DND-41 (cell line): ENCODE measurements at regions not wholly inside any gene's neighbourhood (a gene's known extent, or its start where the extent isn't known, plus 50 kb on each side); places are given as distances from the start of the nearest gene placed in this dataset.

Experiments used
- ATAC-seq: fragments of 200-7000 bp; cut with Tn5 transposase; 3 replicates; pipeline ENCODE4 v1.9.1; 2021; ENCODE audit warnings: low read depth; ENCODE audit not compliant: insufficient read depth
- DNase-seq: peaks from one replicate; pipeline ENCODE4 v3.0.0-alpha.2; 2020
- H2AFZ ChIP-seq: 2 replicates; pipeline ENCODE4 v1.6.0; 2012; ENCODE audit warnings: low read depth, low read length
- H3K27ac ChIP-seq: 2 replicates; pipeline ENCODE4 v1.5.1; 2012; ENCODE audit warnings: low read length, inconsistent platforms
- H3K27me3 ChIP-seq: fragments of 200-600 bp; sonication (generic); 2 replicates; pipeline ENCODE4 v1.6.0; 2012; ENCODE audit warnings: low read length, mild to moderate bottlenecking, inconsistent platforms; ENCODE audit not compliant: insufficient read depth, poor library complexity
- H3K36me3 ChIP-seq: 2 replicates; pipeline ENCODE4 v1.5.1; 2012; ENCODE audit warnings: low read length, inconsistent platforms; ENCODE audit not compliant: insufficient read depth
- H3K4me1 ChIP-seq: 2 replicates; pipeline ENCODE4 v1.5.1; 2012; ENCODE audit warnings: mild to moderate bottlenecking, low read length; ENCODE audit not compliant: insufficient read depth
- H3K4me2 ChIP-seq: 2 replicates; pipeline ENCODE4 v1.6.0; 2012; ENCODE audit warnings: mild to moderate bottlenecking, moderate library complexity, low read length, inconsistent platforms; ENCODE audit not compliant: insufficient read depth
- H3K4me3 ChIP-seq, 2 experiments: fragments of 200-600 bp in 1 of 2; shearing (Covaris generic) in 1 of 2; 2 replicates each; pipeline ENCODE4 v1.5.1; 2012 to 2016; ENCODE audit warnings: inconsistent platforms in 2 of 2, low read length in 2 of 2, mild to moderate bottlenecking in 2 of 2, low read depth in 1 of 2, moderate library complexity in 1 of 2
- H3K79me2 ChIP-seq: 2 replicates; pipeline ENCODE4 v1.6.0; 2012; ENCODE audit warnings: low read length, inconsistent platforms; ENCODE audit not compliant: insufficient read depth
- H3K9ac ChIP-seq: 2 replicates; pipeline ENCODE4 v1.6.0; 2012; ENCODE audit warnings: low read depth, mild to moderate bottlenecking, inconsistent platforms, low read length, moderate library complexity
- H3K9me3 ChIP-seq: 2 replicates; pipeline ENCODE4 v1.5.1; 2012; ENCODE audit warnings: low read length, moderate library complexity, mild to moderate bottlenecking, inconsistent platforms; ENCODE audit not compliant: insufficient read depth, severe bottlenecking
- H4K20me1 ChIP-seq: 2 replicates; pipeline ENCODE4 v1.6.0; 2012; ENCODE audit warnings: low read length; ENCODE audit not compliant: insufficient read depth
- CTCF ChIP-seq: IDR thresholded peaks from 2 replicates; pipeline ENCODE4 v1.5.1; 2012; ENCODE audit warnings: borderline replicate concordance, low read length, moderate library complexity, mild to moderate bottlenecking; ENCODE audit not compliant: poor library complexity, severe bottlenecking; ENCODE audit errors: extremely low read depth
- EZH2 ChIP-seq: IDR thresholded peaks from 3 replicates; pipeline ENCODE4 v1.6.1; 2012; ENCODE audit warnings: borderline replicate concordance, low read depth, mild to moderate bottlenecking, moderate library complexity, low read length, inconsistent platforms; ENCODE audit not compliant: severe bottlenecking

- Histone ChIP-seq H3K9me3 (no peaks in the 10 kb centered on the region), H3K4me1 (no peaks in the 10 kb centered on the region), H3K9ac (no peak overlapping the region), H2AFZ (no peak overlapping the region), H3K79me2 (no peaks in the 10 kb centered on the region), H3K36me3 (no peaks in the 10 kb centered on the region), H3K27ac (no peak overlapping the region), H4K20me1 (no peaks in the 10 kb centered on the region), H3K4me2 (no peak overlapping the region), H3K27me3 (no peaks in the 10 kb centered on the region), H3K4me3 (no peak overlapping the region)
- ATAC-seq (no peak), DNase-seq (no peak)
- TF ChIP-seq EZH2, result no peak
Observed at GRCh38 chr3:127375151-127375930, 87.5 kb upstream of the PRR20G start.

- DNase-seq (peak; percentile 14), ATAC-seq (no peak)
- no peaks in the 10 kb centered on the region for H3K79me2 ChIP-seq
- no peak overlapping the region for H3K4me3 ChIP-seq
- H3K27me3 ChIP-seq, result no peaks in the 10 kb centered on the region
- no peaks in the 10 kb centered on the region for H3K36me3 ChIP-seq
- no peak overlapping the region for H3K9ac ChIP-seq
- no peak overlapping the region for H3K27ac ChIP-seq
- TF ChIP-seq EZH2, result no peak
- peak; percentile 43 for TF ChIP-seq CTCF
- no peak overlapping the region for H3K4me2 ChIP-seq
- H3K4me1 ChIP-seq, result no peaks in the 10 kb centered on the region
- no peaks in the 10 kb centered on the region for H4K20me1 ChIP-seq
- no peak overlapping the region for H2AFZ ChIP-seq
- no peaks in the 10 kb centered on the region for H3K9me3 ChIP-seq
Observed at GRCh38 chr3:127374086-127375010, 86.5 kb upstream of the PRR20G start.

DNA sequence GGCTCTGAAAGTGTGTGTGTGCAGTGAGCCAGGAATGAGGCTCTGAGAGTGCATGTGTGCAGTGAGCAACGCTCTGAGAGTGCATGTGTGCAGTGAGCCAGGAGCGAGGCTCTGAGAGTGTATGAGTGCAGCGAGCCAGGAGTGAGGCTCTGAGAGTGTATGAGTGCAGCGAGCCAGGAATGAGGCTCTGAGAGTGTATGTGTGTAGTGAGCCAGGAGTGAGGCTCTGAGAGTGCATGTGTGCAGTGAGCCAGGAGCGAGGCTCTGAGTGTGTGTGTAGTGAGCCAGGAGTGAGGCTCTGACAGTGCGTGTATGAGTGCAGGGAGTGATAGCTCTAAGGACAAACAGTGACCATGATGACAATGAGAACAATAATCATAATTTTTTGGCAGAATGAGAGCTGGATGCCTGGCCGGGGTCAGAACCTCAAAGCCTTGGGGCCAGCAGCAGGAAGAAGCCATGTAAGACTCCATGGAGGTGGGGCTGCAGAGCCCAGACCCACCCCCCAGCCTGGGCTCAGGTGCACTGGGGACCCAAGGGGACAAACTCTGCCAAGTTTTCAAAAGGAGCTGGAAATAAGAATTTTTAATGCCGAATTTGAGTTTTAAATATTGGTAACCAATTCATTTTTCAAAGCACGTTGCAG is 85.7 kb upstream of the PRR20G start:
- Histone ChIP-seq H3K27me3 (no peaks in the 10 kb centered on the region), H3K4me1 (no peaks in the 10 kb centered on the region), H3K9me3 (no peaks in the 10 kb centered on the region), H2AFZ (no peak overlapping the region), H3K36me3 (no peaks in the 10 kb centered on the region), H3K4me3 (no peak overlapping the region), H3K4me2 (no peak overlapping the region), H3K27ac (no peak overlapping the region), H3K79me2 (no peaks in the 10 kb centered on the region), H4K20me1 (no peaks in the 10 kb centered on the region), H3K9ac (no peak overlapping the region)
- ATAC-seq (no peak), DNase-seq (no peak)
- TF ChIP-seq CTCF (no peak), EZH2 (no peak)
